ENCODE measurements at regions not wholly inside any gene's neighbourhood (a gene's known extent, or its start where the extent isn't known, plus 50 kb on each side); places are given as distances from the start of the nearest gene placed in this dataset.

DNA sequence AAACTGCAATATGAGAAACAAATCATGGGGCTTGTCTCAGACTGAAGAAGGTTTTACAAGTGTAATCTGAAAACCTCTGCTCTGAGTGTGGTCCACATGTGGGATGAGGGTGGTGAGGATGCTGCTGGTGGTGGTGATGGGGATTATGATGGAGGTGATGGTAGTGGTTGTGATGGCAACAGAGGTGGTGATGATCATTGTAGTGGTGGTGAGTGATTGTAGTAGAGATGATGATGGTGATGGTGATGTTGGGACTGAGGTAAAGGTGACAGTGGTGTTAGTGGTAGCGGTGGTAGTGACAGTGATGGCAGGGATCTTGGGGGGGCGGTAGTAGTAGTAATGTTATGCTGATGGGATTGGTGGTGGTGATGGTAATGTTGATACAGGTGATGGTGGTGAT lies 217.8 kb downstream of the ANAPC1 start:
- Histone ChIP-seq H4K91ac (ENCODE audit: insufficient read depth, low read depth, low read length) (no peak overlapping the region), H2BK20ac (ENCODE audit: low read depth, low read length) (no peak overlapping the region), H2AK9ac (replicated peaks; ENCODE audit: low read depth, low read length, poor library complexity) (no peak overlapping the region), H3K14ac (replicated peaks; ENCODE audit: low read depth, low read length) (no peak overlapping the region; the same call in 1 of the 2 replicates), H3K36me3 (ENCODE audit: control insufficient read depth, insufficient read depth, low read length) (no peaks in the 10 kb centered on the region), H2BK5ac (ENCODE audit: low read depth, low read length, poor library complexity, severe bottlenecking) (no peak overlapping the region), H3K4me2 (ENCODE audit: low read depth, low read length) (no peak overlapping the region), H2AFZ (replicated peaks; ENCODE audit: low read length, poor library complexity) (no peak overlapping the region), H3K4me1 (ENCODE audit: control insufficient read depth, insufficient read depth, low read length) (peaks cover 17% of the 10 kb centered on the region), H4K8ac (ENCODE audit: low read depth in 2 of 2, low read length in 2 of 2) (no peak overlapping the region), H3K23ac (ENCODE audit: low read depth, low read length) (no peak overlapping the region), H4K20me1 (ENCODE audit: insufficient read depth, low read length) (0 out of 2 replicates have a peak, but pooled peaks cover 3% of the 10 kb centered on the region), H2AK5ac (ENCODE audit: low read depth, low read length) (peak overlapping the region; percentile 65), H3K9me1 (ENCODE audit: insufficient read depth, low read length) (peaks cover 10% of the 10 kb centered on the region), H3K79me1 (ENCODE audit: low read depth in 1 of 2, low read length in 2 of 2) (peaks cover 5 to 21% of the 10 kb centered on the region in 2 experiments; a peak in 3 of 4 replicates), H2BK15ac (ENCODE audit: low read depth, low read length) (no peak overlapping the region), H3K4me3 (ENCODE audit: insufficient read depth, low read depth, low read length) (no peak overlapping the region), H3K4ac (ENCODE audit: low read depth, low read length) (no peak overlapping the region), H3K27ac (ENCODE audit: insufficient read depth, low read length) (no peak overlapping the region), H4K5ac (ENCODE audit: low read depth, low read length) (no peak overlapping the region), H2BK120ac (ENCODE audit: low read depth, low read length) (no peak overlapping the region), H3K9ac (ENCODE audit: low read depth, low read length) (no peak overlapping the region), H3K56ac (ENCODE audit: extremely low read depth, insufficient read depth, low read length) (no peak overlapping the region), H3K18ac (ENCODE audit: low read depth, low read length) (no peak overlapping the region), H3K27me3 (ENCODE audit: control insufficient read depth, insufficient read depth, low read length) (no peaks in the 10 kb centered on the region), H3K9me3 (ENCODE audit: control insufficient read depth, insufficient read depth, low read length) (no peaks in the 10 kb centered on the region)
- intact Hi-C loops (cut with micrococcal nuclease) (loop anchor here (10.0 kb wide), 2 partner anchors 171 to 201 kb away; no protein-coding TSS in a partner anchor), dilution Hi-C loops (cut with HindIII; ENCODE audit: low sequenced_read_pairs, unreplicated experiment) (no loop called here), in situ Hi-C loops (cut with MboI; ENCODE audit: low sequenced_read_pairs) (loop anchor here (25.0 kb wide), 1 partner anchor 179 kb away; no protein-coding TSS in a partner anchor)
- no peak for DNase-seq
- ChIA-PET CTCF (no interaction called here), POLR2A (ENCODE audit: unreplicated experiment) (no interaction called here)
- WGBS, 2 experiments (ENCODE audit: extremely low coverage in 2 of 2, insufficient read length in 1 of 2) = 100% methylated on average over 2 of the region's 2 CpGs; no CpG with 5 or more reads in 1 of the 2 experiments
- BruUV-seq (replicated peaks) = no TSS peak
- ATAC-seq (ENCODE audit: low read depth) = no peak
- TF ChIP-seq RCOR1 (IDR thresholded peaks at IDR 0.05; ENCODE audit: insufficient replicate concordance, low read length) (no peak), ELK1 (IDR thresholded peaks at IDR 0.05; ENCODE audit: borderline replicate concordance, low read depth, low read length) (no peak)
